Stimulated activated CD8-positive, alpha-beta memory T cell treated with anti-CD3 and anti-CD28 coated beads, Interleukin-7, amount 100 ng/mL, for 24 hours (primary cell): ENCODE measurements at regions not wholly inside any gene's neighbourhood (a gene's known extent, or its start where the extent isn't known, plus 50 kb on each side); places are given as distances from the start of the nearest gene placed in this dataset.

Source experiments
- DNase-seq: peaks from one replicate; pipeline ENCODE4 v3.0.0-alpha.2; 2020; ENCODE audit warnings: low read depth

- no peak for DNase-seq
Observed at GRCh38 chr21:28826569-28826968, 166.1 kb downstream of the LTN1 start.

GRCh38 chr21:28826021-28826420 lies 166.7 kb downstream of the LTN1 start:
- DNase-seq, result no peak

- no peak for DNase-seq
Observed at GRCh38 chr21:28823429-28823828, 169.2 kb downstream of the LTN1 start.

GRCh38 chr21:28822486-28823335 lies 170.0 kb downstream of the LTN1 start:
- no peak for DNase-seq

- DNase-seq, result no peak
Observed at GRCh38 chr21:28822123-28822399, 170.6 kb downstream of the LTN1 start.

GRCh38 chr21:28821276-28822122 lies 171.2 kb downstream of the LTN1 start:
- no peak for DNase-seq

- no peak for DNase-seq
Observed at GRCh38 chr21:28818663-28819278, 173.9 kb downstream of the LTN1 start.

GRCh38 chr21:28817871-28818270 lies 174.8 kb downstream of the LTN1 start:
- DNase-seq, result no peak

GRCh38 chr21:28811860-28812259 lies 180.8 kb downstream of the LTN1 start:
- DNase-seq, result no peak

GRCh38 chr21:28810826-28811524 lies 181.7 kb downstream of the LTN1 start:
- no peak for DNase-seq

- no peak for DNase-seq
Observed at GRCh38 chr21:28805885-28806284, 186.8 kb downstream of the LTN1 start.

- DNase-seq, result no peak
Observed at GRCh38 chr21:28804089-28804670, 188.5 kb downstream of the LTN1 start.

GRCh38 chr21:28801906-28802305 lies 190.8 kb downstream of the LTN1 start:
- no peak for DNase-seq

- no peak for DNase-seq
Observed at GRCh38 chr21:28799926-28800325, 192.8 kb downstream of the LTN1 start.

- no peak for DNase-seq
Observed at GRCh38 chr21:28798798-28799197, 193.9 kb downstream of the LTN1 start.

GRCh38 chr21:28795251-28795650 lies 197.4 kb downstream of the LTN1 start:
- no peak for DNase-seq

GRCh38 chr21:28794371-28794851 lies 198.3 kb downstream of the LTN1 start:
- no peak for DNase-seq

- DNase-seq, result no peak
Observed at GRCh38 chr21:28793043-28793442, 199.6 kb downstream of the LTN1 start.

- DNase-seq, result no peak
Observed at GRCh38 chr21:28791595-28792282, 200.9 kb downstream of the LTN1 start.

GRCh38 chr21:28790335-28790734 lies 202.3 kb downstream of the LTN1 start:
- no peak for DNase-seq

GRCh38 chr21:28789523-28789922 lies 203.2 kb downstream of the LTN1 start:
- DNase-seq, result no peak
